DMS153 (cell line): ENCODE measurements at regions not wholly inside any gene's neighbourhood (a gene's known extent, or its start where the extent isn't known, plus 50 kb on each side); places are given as distances from the start of the nearest gene placed in this dataset.

ENCODE experiments used
- DNase-seq: peaks from one replicate; lab custom pipeline; 2025; lab: John Stamatoyannopoulos, UW

- no peak for DNase-seq
These were observed 229.3 kb downstream of the MN1 start for GRCh38 chr22:27572278-27572666.

GRCh38 chr22:27573280-27574001 lies 228.1 kb downstream of the MN1 start:
- DNase-seq: no peak

GRCh38 chr22:27574002-27574366 lies 227.6 kb downstream of the MN1 start:
- no peak for DNase-seq

- no peak for DNase-seq
These were observed 226.9 kb downstream of the MN1 start for GRCh38 chr22:27574651-27575050.

GRCh38 chr22:27575348-27575747 lies 226.2 kb downstream of the MN1 start:
- no peak for DNase-seq

GRCh38 chr22:27576413-27576812 lies 225.1 kb downstream of the MN1 start:
- no peak for DNase-seq

GRCh38 chr22:27576815-27577573 lies 224.6 kb downstream of the MN1 start:
- DNase-seq: no peak

GRCh38 chr22:27577574-27577969 lies 224.0 kb downstream of the MN1 start:
- DNase-seq: no peak

- no peak for DNase-seq
These were observed 222.5 kb downstream of the MN1 start for GRCh38 chr22:27578937-27579617.

- no peak for DNase-seq
These were observed 221.2 kb downstream of the MN1 start for GRCh38 chr22:27580311-27580897.

- no peak for DNase-seq
These were observed 220.3 kb downstream of the MN1 start for GRCh38 chr22:27581236-27581635.

GRCh38 chr22:27581688-27582087 lies 219.9 kb downstream of the MN1 start:
- DNase-seq: no peak

GRCh38 chr22:27583856-27584255 lies 217.7 kb downstream of the MN1 start:
- DNase-seq: no peak

GRCh38 chr22:27585141-27585540 lies 216.4 kb downstream of the MN1 start:
- no peak for DNase-seq

- peak; percentile 92 for DNase-seq
These were observed 213.3 kb downstream of the MN1 start for GRCh38 chr22:27588268-27588667.

GRCh38 chr22:27588915-27589314 lies 212.6 kb downstream of the MN1 start:
- DNase-seq: no peak

- no peak for DNase-seq
These were observed 210.5 kb downstream of the MN1 start for GRCh38 chr22:27591060-27591459.

- DNase-seq: no peak
These were observed 208.2 kb downstream of the MN1 start for GRCh38 chr22:27593378-27593777.

GRCh38 chr22:27594020-27594419 lies 207.5 kb downstream of the MN1 start:
- no peak for DNase-seq

- no peak for DNase-seq
These were observed 207.0 kb downstream of the MN1 start for GRCh38 chr22:27594474-27595134.

- no peak for DNase-seq
These were observed 205.3 kb downstream of the MN1 start for GRCh38 chr22:27596133-27596870.
